HG03064 (cell line): ENCODE measurements at regions not wholly inside any gene's neighbourhood (a gene's known extent, or its start where the extent isn't known, plus 50 kb on each side); places are given as distances from the start of the nearest gene placed in this dataset.
"Not testable (repeated sequence)": the region's sequence is repeated elsewhere in the genome, so short reads cannot be mapped to it uniquely, and the experiment has no call there.

Experiments
- ATAC-seq: cut with Tn5 transposase; IDR thresholded peaks from one replicate; pipeline ENCODE4 v1.9.1; 2021; ENCODE audit warnings: low read depth; ENCODE audit not compliant: unreplicated experiment

DNA sequence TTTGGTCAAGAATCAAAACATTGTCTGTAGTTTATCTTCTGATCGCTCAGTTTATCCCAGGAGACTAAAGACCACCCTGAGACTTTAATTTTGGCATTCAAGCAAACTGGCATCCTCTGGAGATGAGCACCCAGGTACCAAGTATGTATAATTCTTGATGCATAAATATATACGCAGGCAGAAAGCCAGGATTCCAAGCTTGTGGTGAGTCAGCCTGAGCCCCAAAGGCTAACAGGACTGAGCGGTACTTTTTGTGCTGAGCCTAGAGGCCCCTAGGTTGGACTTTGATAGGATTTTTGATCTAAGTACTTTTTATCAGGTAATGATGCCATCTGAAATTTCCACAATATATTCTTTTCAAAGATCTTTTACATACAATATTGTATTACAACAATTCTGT lies 301.3 kb downstream of the TFAP2B start:
- no peak for ATAC-seq

DNA sequence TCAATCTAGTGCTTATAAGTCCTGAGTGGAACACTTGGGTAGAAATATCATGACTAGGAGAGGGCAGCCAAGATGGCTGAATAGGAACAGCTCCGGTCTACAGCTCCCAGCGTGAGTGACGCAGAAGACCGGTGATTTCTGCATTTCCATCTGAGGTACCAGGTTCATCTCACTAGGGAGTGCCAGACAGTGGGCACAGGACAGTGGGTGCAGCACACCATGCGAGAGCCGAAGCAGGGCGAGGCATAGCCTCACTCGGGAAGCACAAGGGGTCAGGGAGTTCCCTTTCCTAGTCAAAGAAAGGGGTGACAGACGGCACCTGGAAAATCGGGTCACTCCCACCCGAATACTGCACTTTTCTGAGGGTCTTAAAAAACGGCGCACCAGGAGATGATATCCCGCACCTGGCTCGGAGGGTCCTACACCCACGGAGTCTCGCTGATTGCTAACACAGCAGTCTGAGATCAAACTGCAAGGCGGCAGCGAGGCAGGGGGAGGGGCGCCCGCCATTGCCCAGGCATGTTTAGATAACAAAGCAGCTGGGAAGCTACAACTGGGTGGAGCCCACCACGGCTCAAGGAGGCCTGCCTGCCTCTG lies 302.8 kb downstream of the TFAP2B start:
- not testable (repeated sequence) for ATAC-seq

DNA sequence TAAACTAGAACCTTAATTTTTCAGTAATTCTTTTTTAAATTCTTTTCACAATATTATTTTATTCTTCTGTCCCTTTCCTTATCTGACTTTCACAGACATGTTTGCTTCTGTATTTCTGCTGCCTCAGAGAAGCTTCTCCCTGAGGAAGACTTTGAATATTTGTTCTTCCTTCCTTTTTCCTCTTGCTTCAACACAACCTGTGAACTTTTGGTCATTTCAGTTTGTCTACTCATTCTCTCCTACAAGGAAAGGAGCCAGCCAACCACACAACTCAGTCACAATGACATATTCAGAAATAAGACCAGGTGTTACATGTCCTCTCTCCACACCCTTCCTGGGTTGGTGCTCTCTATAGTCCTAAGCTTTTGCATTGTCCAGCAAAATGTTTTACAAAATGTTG lies 310.4 kb downstream of the TFAP2B start:
- ATAC-seq, result no peak

DNA sequence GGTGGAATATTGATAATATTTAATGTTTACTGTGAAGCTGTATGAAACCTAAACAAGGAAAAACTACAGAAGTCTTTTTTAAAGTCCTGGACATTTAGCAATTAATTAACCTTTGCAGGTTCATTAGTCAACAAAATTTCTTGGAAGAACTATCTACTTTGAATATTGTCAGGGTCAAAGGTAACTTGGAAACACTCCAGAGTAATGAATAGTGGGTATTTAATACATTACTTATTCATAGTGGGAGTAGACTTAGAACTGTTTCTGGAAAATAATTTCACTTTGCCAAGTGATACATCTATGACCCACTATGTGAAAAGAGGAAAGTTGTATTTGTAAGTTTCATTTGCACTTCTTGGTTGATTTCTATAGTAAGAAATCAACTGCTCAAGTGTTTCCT lies 319.1 kb downstream of the TFAP2B start:
- ATAC-seq, result no peak

DNA sequence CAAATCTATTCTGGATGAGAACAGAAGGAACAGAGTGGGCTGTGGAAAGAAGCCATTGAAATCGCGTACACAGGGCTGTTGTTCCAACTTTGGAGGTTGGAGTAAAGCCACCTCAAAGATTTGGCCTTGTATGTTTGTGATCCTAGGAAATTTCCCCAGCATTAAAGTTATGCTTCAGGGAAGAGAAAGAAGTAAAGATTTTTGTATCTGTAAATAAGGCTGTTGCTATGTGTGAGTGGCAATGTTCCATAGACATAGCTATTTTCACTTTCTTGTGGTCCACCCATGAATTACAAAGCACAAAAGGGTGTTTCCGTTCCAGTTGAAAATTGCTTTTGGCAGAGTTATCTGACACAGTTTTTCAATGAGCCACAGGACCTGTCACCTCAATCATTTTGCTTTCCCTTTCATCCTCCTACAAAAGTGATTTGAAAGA lies 321.3 kb downstream of the TFAP2B start:
- ATAC-seq, result no peak

DNA sequence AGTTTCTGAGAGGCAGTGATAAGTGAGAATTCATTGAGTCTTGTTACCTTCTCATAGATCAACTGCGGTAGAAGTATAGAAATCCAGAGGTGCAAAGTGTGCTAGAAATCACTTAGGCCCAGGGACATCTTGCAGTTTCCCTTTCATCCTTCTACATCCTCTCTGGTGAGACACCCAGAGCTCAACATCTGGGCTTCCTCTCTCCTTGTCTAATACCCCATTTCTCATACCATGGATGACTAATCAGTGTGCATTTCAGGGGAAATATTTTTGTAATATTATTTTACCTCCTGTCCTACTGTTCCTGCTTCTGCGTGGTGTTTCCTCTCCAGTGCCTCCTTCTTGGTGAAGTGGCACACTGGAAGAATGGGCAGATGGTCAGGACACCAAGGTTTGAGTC lies 322.4 kb downstream of the TFAP2B start:
- ATAC-seq, result no peak

DNA sequence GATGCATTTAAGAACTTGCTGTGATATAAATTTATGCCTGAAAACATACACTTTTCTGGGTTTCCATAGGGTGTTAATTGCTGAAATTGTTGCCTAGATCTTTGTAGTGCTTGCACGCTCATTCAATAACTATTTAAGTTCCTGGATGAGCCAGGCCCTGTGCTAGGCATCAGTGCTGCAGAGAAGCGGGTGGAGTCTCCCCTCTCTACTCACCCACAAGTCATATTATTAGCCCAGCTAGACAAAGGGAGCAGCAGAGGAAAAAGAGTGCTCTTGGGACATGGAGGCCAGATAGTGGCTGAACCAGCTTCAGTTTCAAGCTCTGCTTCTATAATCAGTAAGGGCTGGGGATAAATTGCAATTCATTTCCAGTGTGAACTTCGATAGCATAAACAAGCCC lies 329.1 kb downstream of the TFAP2B start:
- no peak for ATAC-seq

DNA sequence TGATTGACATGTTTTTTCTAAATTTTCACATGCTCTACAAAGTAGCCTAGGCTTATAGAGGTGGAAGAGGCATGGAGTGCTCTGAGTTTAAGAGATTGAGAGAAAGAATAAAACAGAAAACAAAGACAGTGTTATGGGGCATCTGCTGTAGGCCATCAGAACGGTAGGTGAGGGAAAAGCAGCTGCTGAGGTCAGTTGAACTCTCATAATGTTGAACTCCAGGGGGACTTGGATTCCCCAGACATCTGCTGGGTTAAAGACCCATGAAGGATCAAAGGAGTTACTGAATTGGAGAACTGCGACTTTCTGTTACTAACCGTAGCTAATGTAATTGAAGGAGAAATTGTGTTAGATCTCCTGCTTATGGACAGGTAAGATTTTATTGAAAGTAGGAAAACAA lies 333.9 kb downstream of the TFAP2B start:
- ATAC-seq, result no peak

DNA sequence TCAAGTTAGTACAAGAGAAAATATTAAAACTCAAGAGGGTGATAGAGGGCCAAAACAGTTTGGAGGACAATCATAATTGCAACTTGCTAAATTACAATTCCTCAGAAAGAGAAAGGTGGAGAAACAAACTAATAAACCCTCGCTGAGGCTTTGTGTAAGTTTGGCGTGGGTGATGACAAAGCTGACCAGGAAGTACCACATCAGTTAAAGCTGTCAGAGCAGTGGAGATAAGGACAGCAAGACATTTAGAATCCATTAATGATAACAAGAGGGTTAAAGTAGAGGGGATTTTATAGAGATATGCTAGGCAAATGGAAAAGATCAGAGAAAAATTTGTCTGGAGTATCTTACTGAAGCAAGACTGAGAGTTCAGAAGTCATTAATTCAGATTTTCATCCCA lies 334.4 kb downstream of the TFAP2B start:
- no peak for ATAC-seq

DNA sequence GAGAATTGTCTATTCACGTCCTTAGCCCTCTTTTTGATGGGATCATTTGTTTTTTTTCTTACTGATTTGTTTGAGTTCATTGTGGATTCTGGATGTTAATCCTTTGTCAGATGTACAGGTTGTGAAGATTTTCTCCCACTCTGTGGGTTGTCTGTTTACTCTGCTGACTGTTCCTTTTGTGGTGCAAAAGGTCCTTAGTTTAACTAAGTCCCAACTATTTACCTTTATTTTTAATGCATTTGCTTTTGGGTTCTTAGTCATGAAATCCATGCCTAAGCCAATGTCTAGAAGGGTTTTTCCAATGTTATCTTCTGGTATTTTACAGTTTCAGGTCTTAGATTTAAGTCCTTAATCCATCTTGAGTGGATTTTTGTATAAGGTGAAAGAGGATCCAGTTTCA lies 336.3 kb downstream of the TFAP2B start:
- ATAC-seq, result not testable (repeated sequence)

DNA sequence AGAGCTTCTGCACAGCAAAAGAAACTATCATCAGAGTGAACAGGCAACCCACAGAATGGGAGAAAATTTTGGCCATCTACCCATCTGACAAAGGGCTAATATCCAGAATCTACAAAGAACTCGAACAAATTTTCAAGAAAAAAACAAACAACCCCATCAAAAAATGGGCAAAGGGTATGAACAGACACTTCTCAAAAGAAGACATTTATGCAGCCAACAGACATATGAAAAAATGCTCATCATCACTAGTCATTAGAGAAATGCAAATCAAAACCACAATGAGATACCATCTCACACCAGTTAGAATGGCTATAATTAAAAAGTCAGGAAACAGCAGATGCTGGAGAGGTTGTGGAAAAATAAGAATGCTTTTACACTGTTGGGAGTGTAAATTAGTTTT lies 340.6 kb downstream of the TFAP2B start:
- ATAC-seq, result not testable (repeated sequence)

DNA sequence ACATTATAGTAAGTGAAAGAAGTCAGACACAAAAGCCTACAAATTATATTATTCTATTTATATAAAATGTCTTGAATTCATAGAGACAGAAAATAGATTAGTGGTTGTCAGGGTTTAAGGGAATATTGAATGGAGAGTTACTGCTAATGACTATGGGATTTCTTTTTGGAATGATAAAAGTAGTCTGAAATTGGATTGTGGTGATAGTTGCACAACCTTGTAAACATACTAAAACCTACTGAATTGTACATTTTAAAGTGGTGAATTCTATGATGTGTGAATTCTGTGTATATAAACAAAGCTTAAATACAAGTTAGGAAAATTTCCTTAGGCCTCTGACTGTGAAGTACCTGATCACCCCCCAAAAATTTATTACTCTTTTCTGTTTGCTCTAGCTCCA lies 343.1 kb downstream of the TFAP2B start:
- ATAC-seq, result no peak

DNA sequence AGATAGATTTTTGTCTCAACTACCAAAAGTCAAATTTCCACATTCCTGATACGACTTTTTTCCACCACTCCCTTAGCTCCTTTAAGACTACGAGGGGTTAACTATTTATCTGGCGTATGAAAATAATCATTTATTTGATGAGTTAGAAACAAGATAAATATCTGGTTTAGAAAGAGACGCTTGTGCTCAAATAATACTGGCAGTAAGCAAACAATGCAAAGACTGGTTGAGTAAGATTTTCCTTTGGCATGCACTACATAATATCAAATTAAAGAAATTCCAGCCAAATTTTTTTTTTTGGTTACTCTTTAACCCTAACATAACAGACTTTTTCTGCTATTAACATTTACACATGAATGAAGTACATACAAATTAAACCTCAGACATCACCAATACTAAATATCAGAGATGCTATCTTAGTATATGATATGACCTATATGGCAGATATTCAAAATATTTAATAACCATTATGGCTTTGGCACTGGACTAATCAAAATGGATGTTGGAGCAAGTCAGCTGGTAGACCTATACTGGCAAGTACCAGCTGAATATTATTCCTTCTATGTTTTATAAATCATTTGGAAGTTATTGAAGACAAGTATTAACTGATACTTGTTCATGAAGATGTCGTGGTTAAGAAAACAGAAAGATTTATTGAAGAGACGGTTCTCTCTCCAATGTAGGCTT lies 345.3 kb downstream of the TFAP2B start:
- ATAC-seq, result no peak

DNA sequence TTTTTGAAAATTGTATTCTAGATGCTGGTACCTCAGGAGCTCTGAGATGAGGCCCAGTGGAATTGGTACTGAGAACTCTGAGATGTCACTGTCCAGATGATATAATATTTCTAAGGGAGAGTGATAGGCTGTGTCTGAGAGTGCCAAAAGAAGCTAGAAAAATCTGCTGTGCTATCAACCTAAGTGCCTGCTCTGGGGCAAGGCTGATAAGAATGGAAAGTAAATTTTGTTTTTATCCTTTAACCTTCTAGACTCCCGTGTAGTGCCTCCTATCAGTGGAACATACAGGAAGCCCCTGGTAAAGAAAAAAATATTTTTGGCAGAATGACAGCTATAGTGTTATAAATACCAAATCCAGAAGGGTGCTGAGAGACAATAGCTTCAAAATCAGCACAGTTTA lies 348.2 kb downstream of the TFAP2B start:
- no peak for ATAC-seq

DNA sequence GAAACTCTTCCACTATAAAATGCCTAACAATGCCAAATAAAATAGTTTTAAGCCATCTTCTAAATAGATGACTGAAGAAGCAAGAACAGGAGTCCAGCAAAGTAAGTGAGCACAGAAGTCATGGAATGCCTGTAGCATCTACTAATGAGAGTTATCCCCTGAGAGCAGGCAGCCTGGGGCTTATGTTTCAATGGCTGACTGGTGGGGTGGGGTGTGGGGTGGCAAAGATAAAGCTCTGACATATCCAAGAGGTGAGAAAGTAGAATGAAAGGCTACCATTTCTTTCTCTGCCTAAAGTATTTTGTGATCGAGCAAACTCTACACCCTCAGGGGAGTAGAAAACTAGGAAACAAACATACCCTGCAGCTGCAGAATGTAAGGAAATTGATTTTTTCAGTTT lies 348.8 kb downstream of the TFAP2B start:
- ATAC-seq, result no peak

DNA sequence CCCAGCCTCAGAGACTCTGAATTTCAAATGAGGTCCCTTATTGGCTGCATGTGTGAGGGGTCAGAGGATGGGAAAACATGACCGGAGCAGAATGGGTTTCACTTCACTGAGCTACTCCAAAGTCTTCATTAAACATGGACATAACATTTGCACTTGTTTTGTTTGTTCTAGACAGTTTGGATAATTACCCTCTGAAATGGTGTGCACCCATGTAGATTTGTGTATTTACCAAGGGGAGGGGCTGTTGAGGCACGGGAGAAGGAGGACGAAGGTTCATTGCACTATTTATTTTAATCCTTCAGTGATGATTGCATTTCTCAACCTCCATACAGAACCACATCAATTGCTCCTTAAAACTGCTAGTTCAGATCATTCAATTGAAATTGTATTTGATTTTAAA lies 364.2 kb downstream of the TFAP2B start:
- ATAC-seq, result no peak

DNA sequence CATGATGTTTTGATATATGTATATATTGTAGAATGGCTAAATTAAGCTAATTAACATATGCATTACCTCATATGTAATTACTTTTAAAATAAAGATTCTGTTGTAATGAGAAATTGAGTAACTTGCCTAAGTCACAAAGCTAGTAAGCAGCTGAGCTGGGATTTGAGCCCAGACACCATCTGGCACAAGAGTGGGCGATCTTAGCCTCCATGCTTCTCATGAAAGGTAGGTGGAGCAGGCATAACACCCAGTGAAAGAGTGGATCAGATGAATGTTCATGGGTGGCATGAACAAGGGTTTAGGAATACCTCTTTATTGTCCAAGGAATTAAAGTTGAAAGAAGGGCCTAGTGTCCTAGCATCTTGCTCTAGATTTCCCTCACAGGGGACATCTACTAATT lies 365.4 kb downstream of the TFAP2B start:
- no peak for ATAC-seq

DNA sequence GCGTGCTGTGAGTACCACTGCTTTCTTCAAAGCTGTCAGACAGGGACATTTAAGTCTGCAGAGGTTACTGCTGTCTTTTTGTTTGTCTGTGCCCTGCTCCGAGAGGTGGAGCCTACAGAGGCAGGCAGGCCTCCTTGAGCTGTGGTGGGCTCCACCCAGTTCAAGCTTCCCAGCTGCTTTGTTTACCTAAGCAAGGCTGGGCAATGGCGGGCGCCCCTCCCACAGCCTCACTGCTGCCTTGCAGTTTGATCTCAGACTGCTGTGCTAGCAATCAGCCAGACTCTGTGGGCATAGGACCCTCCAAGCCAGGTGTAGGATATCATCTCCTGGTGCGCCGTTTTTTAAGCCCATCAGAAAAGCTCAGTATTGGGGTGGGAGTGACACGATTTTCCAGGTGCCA lies 374.5 kb downstream of the TFAP2B start:
- not testable (repeated sequence) for ATAC-seq

DNA sequence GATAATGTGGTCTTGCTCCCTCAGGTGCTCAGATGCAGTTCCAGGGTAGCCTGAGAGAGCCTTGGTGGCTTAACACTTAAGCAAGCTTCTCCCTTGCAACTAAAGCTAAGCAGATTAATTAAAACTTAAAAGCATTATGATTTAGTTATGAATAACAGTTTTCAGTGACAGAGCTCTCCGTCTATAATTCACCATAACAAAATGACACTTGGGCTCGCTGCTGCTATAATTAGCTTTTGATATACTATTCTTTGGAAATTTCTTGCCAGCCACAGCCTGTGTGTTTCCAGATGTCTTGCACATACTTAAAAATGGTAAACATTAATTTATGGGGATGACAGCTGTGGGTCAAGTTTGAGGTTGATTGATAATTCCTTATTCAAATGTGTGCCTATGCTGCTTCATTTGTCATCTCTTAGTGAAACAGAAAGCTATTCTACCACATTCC lies 380.5 kb downstream of the TFAP2B start:
- no peak for ATAC-seq

DNA sequence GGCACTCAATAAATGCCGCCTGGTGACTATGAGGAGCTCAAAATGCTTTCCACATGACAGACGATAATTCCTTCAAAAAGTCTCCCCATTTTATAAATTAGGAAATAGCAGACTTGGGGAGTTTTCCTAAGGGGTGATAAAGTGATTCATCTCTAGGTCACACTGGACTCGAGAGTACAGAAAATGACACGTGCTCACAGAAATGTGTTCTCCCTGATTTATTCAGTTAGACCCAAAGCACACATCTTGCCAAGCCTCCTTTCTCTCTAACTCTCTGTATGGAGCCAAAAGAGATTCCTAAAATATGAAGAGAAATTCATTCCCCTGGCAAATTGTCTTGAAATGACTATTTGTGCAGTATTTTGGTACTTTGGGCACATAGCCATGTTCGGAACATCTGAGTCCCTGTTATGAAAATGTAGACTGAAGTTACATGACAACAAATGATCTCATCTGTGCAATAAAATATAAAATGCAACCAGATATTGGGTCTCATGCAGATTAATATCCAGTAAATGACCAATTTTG lies 381.1 kb downstream of the TFAP2B start:
- ATAC-seq, result no peak

DNA sequence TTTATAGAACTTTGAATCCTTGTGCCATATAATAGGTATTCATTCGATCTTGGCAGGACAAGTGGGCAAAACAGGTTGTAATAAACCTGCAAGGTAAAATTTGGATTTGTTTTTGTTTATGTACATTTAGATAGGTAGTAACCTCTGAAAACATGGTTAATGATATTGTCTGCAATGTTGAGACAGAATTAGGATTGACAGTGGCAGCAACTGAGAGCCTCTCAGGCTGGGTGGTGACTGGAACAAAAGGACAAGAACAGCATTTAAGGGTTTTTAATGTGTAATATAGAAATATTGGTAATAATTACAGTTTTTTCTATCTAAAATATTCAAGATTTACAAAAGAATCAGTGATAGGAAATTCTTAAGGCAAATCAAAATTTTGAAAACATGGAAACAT lies 382.0 kb downstream of the TFAP2B start:
- no peak for ATAC-seq

DNA sequence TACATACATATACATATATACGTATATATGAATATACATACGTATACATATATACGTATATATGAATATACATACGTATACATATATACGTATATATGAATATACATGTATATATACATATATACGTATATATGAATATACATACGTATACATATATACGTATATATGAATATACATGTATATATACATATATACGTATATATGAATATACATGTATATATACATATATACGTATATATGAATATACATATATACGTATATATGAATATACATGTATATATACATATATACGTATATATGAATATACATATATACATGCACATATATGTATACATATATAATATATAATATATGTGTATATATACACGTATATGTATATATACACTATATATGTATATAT lies 384.0 kb downstream of the TFAP2B start:
- not testable (repeated sequence) for ATAC-seq
